CD14-positive monocyte (primary cell): ENCODE measurements at regions not wholly inside any gene's neighbourhood (a gene's known extent, or its start where the extent isn't known, plus 50 kb on each side); places are given as distances from the start of the nearest gene placed in this dataset.

Experiments
- DNase-seq, 3 donors: peaks; one replicate each; pipeline ENCODE4 v3.0.0-alpha.2; 2011 to 2022
- H2AFZ ChIP-seq: 2 replicates; pipeline ENCODE4 v1.6.0; 2012; ENCODE audit warnings: mild to moderate bottlenecking, low read depth, low read length, inconsistent platforms; ENCODE audit not compliant: insufficient read depth, poor library complexity, severe bottlenecking
- H3K27ac ChIP-seq, 2 donors: 1 replicate in 1 of 2; 2 replicates in 1 of 2; pipeline ENCODE4 v1.5.1; 2012 to 2013; ENCODE audit warnings: low read length in 2 of 2, control low read depth in 1 of 2, inconsistent platforms in 1 of 2, low read depth in 1 of 2, mild to moderate bottlenecking in 1 of 2
- H3K27me3 ChIP-seq, 2 donors: one replicate each; pipeline versions ENCODE4 v1.6.0 to v1.6.1; 2011 to 2013; ENCODE audit warnings: low read length in 2 of 2; ENCODE audit not compliant: control insufficient read depth in 2 of 2, insufficient read depth in 2 of 2
- H3K36me3 ChIP-seq, 2 donors: replicated peaks in 1 of 2; 1 replicate in 1 of 2; 2 replicates in 1 of 2; pipeline versions ENCODE4 v1.5.1 to v1.6.1; 2012 to 2013; ENCODE audit warnings: low read length in 2 of 2, control low read depth in 1 of 2, inconsistent platforms in 1 of 2, mild to moderate bottlenecking in 1 of 2; ENCODE audit not compliant: insufficient read depth in 2 of 2, control insufficient read depth in 1 of 2
- H3K4me1 ChIP-seq, 2 donors: 1 replicate in 1 of 2; 2 replicates in 1 of 2; pipeline versions ENCODE4 v1.5.1 to v1.6.1; 2012 to 2013; ENCODE audit warnings: low read length in 2 of 2, control low read depth in 1 of 2, inconsistent platforms in 1 of 2, mild to moderate bottlenecking in 1 of 2, moderate library complexity in 1 of 2; ENCODE audit not compliant: insufficient read depth in 2 of 2, control insufficient read depth in 1 of 2
- H3K4me2 ChIP-seq: replicated peaks from 2 replicates; pipeline ENCODE3; 2012; ENCODE audit warnings: low read length, moderate library complexity, mild to moderate bottlenecking; ENCODE audit not compliant: poor library complexity, severe bottlenecking; ENCODE audit errors: extremely low read depth
- H3K4me3 ChIP-seq, 3 experiments: fragments of 200-600 bp in 1 of 3; sonication (generic) in 1 of 3; replicated peaks in 1 of 3; 1 replicate in 2 of 3; 2 replicates in 1 of 3; pipeline ENCODE4 v1.5.1; 2011 to 2013; ENCODE audit warnings: low read length in 3 of 3, mild to moderate bottlenecking in 3 of 3, control low read depth in 2 of 3, low read depth in 2 of 3, inconsistent platforms in 1 of 3, moderate library complexity in 1 of 3
- H3K79me2 ChIP-seq: 2 replicates; pipeline ENCODE4 v1.6.0; 2012; ENCODE audit warnings: mild to moderate bottlenecking, control low read depth, inconsistent platforms, low read length, moderate library complexity; ENCODE audit not compliant: insufficient read depth
- H3K9ac ChIP-seq: 2 replicates; pipeline ENCODE4 v1.6.0; 2017; ENCODE audit warnings: low read length, mild to moderate bottlenecking; ENCODE audit not compliant: insufficient read depth, poor library complexity, severe bottlenecking
- H3K9me3 ChIP-seq, 2 donors: replicated peaks in 1 of 2; 1 replicate in 1 of 2; 2 replicates in 1 of 2; pipeline versions ENCODE4 v1.5.1 to v1.6.1; 2012 to 2013; ENCODE audit warnings: low read length in 2 of 2, control low read depth in 1 of 2; ENCODE audit not compliant: control insufficient read depth in 1 of 2, insufficient read depth in 1 of 2
- H4K20me1 ChIP-seq: 2 replicates; pipeline ENCODE4 v1.6.0; 2012; ENCODE audit warnings: mild to moderate bottlenecking, low read length, control low read depth, moderate library complexity; ENCODE audit not compliant: insufficient read depth
- H3K27ac Mint-ChIP-seq, 7 donors: one replicate each; pipeline ENCODE4 v1.8.0; 2020; ENCODE audit warnings: mild to moderate bottlenecking in 7 of 7, mixed read lengths in 7 of 7, moderate library complexity in 6 of 7, inconsistent platforms in 2 of 7
- H3K27me3 Mint-ChIP-seq, 3 donors: one replicate each; pipeline ENCODE4 v1.8.0; 2021 to 2022; ENCODE audit warnings: low read depth in 3 of 3, mild to moderate bottlenecking in 3 of 3, mixed read lengths in 3 of 3, moderate library complexity in 3 of 3, inconsistent platforms in 1 of 3
- H3K36me3 Mint-ChIP-seq, 2 donors: one replicate each; pipeline ENCODE4 v1.8.0; 2020; ENCODE audit warnings: mixed read lengths in 2 of 2, inconsistent platforms in 1 of 2, mild to moderate bottlenecking in 1 of 2
- H3K4me1 Mint-ChIP-seq: one replicate; pipeline ENCODE4 v1.8.0; 2020; ENCODE audit warnings: mild to moderate bottlenecking, mixed read lengths
- H3K4me3 Mint-ChIP-seq, 2 donors: one replicate each; pipeline ENCODE4 v1.8.0; 2020; ENCODE audit warnings: mild to moderate bottlenecking in 2 of 2, mixed read lengths in 2 of 2, moderate library complexity in 1 of 2
- H3K9me3 Mint-ChIP-seq, 7 donors: one replicate each; pipeline ENCODE4 v1.8.0; 2020 to 2022; ENCODE audit warnings: mixed read lengths in 7 of 7, mild to moderate bottlenecking in 6 of 7, moderate library complexity in 6 of 7, inconsistent platforms in 2 of 7
- CTCF ChIP-seq: fragments of 200-600 bp; IDR thresholded peaks from one replicate; pipeline ENCODE4 v1.8.0; 2022; ENCODE audit warnings: antibody characterized with exemption, mild to moderate bottlenecking
- WGBS: methylation state at CpG from one replicate; pipeline ENCODE4 v1.1.5; 2013; ENCODE audit warnings: missing lambda C conversion rate; ENCODE audit not compliant: insufficient coverage; 5-methylcytosine and 5-hydroxymethylcytosine counted together
- intact Hi-C, 2 donors: fragments of 100-400 bp; cut with micrococcal nuclease; formaldehyde crosslinking; loops; one replicate each; pipeline versions ENCODE4 v1.15.0 to v1.15.1; 2023

GRCh38 chr16:31708348-31708747, 165.3 kb upstream of the ZNF267 start:
- peaks cover 3 to 15% (median 8%) of the 10 kb centered on the region in 7 donors for H3K9me3 Mint-ChIP-seq
- Histone ChIP-seq H4K20me1 (no peaks in the 10 kb centered on the region), H3K27ac (no peak overlapping the region), H3K4me3 (no peak overlapping the region), H3K4me1 (no peaks in the 10 kb centered on the region), H3K9me3 (peaks cover 0 to 8% of the 10 kb centered on the region in 2 donors), H3K36me3 (no peaks in the 10 kb centered on the region), H3K4me2 (no peak overlapping the region), H3K79me2 (peaks cover 1% of the 10 kb centered on the region), H3K9ac (no peak overlapping the region), H2AFZ (no peak overlapping the region), H3K27me3 (no peaks in the 10 kb centered on the region)
- H3K27ac Mint-ChIP-seq, result no peak overlapping the region
- H3K27me3 Mint-ChIP-seq, result peaks cover 0 to 9% (median 8%) of the 10 kb centered on the region in 3 donors
- 72% methylated on average over 4 of the region's 8 CpGs for WGBS
- DNase-seq, result no peak
- H3K36me3 Mint-ChIP-seq, result no peaks in the 10 kb centered on the region
- H3K4me3 Mint-ChIP-seq, result no peak overlapping the region
- intact Hi-C loops, result no loop called here
- no peak for TF ChIP-seq CTCF
- peaks cover 4% of the 10 kb centered on the region for H3K4me1 Mint-ChIP-seq

GRCh38 chr16:31709181-31709580, 164.4 kb upstream of the ZNF267 start:
- peaks cover under 1 to 9% (median 6%) of the 10 kb centered on the region in 3 donors for H3K27me3 Mint-ChIP-seq
- Histone ChIP-seq H3K4me2 (no peak overlapping the region), H3K9me3 (peaks cover 0 to 8% of the 10 kb centered on the region in 2 donors), H3K4me3 (no peak overlapping the region), H4K20me1 (no peaks in the 10 kb centered on the region), H3K4me1 (peaks cover 6% of the 10 kb centered on the region in 2 donors), H3K9ac (no peak overlapping the region), H2AFZ (no peak overlapping the region), H3K79me2 (peaks cover 10% of the 10 kb centered on the region), H3K27ac (no peak overlapping the region), H3K27me3 (no peaks in the 10 kb centered on the region), H3K36me3 (no peaks in the 10 kb centered on the region)
- no peak for TF ChIP-seq CTCF
- no peak for DNase-seq
- intact Hi-C loops, result no loop called here
- no peak overlapping the region for H3K27ac Mint-ChIP-seq
- no peak overlapping the region for H3K4me3 Mint-ChIP-seq
- H3K4me1 Mint-ChIP-seq, result peaks cover 9% of the 10 kb centered on the region
- peaks cover 3 to 15% (median 8%) of the 10 kb centered on the region in 7 donors for H3K9me3 Mint-ChIP-seq
- peaks cover 0 to under 1% of the 10 kb centered on the region in 2 donors for H3K36me3 Mint-ChIP-seq
- 94% methylated on average over 4 of the region's 9 CpGs for WGBS
